KMS-11 (cell line): ENCODE measurements at regions not wholly inside any gene's neighbourhood (a gene's known extent, or its start where the extent isn't known, plus 50 kb on each side); places are given as distances from the start of the nearest gene placed in this dataset.

Experiments
- H2AFZ ChIP-seq: fragments of 200-600 bp; sonication (generic); 2 replicates; pipeline ENCODE4 v1.6.1; 2016; ENCODE audit warnings: antibody characterized with exemption, mixed run types, low read depth
- H3K27ac ChIP-seq: fragments of 200-600 bp; sonication (generic); 2 replicates; pipeline ENCODE4 v1.6.1; 2016; ENCODE audit warnings: mild to moderate bottlenecking, mixed run types
- H3K27me3 ChIP-seq: fragments of 200-600 bp; sonication (generic); 2 replicates; pipeline ENCODE4 v1.6.1; 2017; ENCODE audit warnings: mild to moderate bottlenecking, low read depth, mixed run types, moderate library complexity; ENCODE audit not compliant: insufficient read depth
- H3K36me3 ChIP-seq: fragments of 200-600 bp; sonication (generic); 2 replicates; pipeline ENCODE4 v1.6.1; 2017; ENCODE audit warnings: mild to moderate bottlenecking, mixed run types; ENCODE audit not compliant: insufficient read depth
- H3K4me1 ChIP-seq: fragments of 200-600 bp; sonication (generic); 2 replicates; pipeline ENCODE4 v1.6.1; 2016; ENCODE audit warnings: mild to moderate bottlenecking, low read depth, mixed run types; ENCODE audit not compliant: poor library complexity, severe bottlenecking
- H3K4me2 ChIP-seq: fragments of 200-600 bp; sonication (generic); 2 replicates; pipeline ENCODE4 v1.7.0; 2016; ENCODE audit warnings: mild to moderate bottlenecking, mixed run types
- H3K4me3 ChIP-seq: fragments of 200-600 bp; sonication (generic); IDR thresholded peaks from 2 replicates; pipeline ENCODE4 v1.6.1; 2017; ENCODE audit warnings: low read depth, low read length, mixed read lengths; ENCODE audit not compliant: insufficient read depth
- H3K79me2 ChIP-seq: fragments of 200-600 bp; sonication (generic); 2 replicates; pipeline ENCODE4 v1.6.1; 2016; ENCODE audit warnings: low read depth, mixed run types; ENCODE audit not compliant: insufficient read depth
- H3K9ac ChIP-seq: fragments of 200-600 bp; sonication (generic); 2 replicates; pipeline ENCODE4 v1.6.1; 2016; ENCODE audit warnings: mild to moderate bottlenecking, mixed run types
- H4K20me1 ChIP-seq: fragments of 200-600 bp; sonication (generic); 2 replicates; pipeline ENCODE4 v1.6.1; 2016; ENCODE audit warnings: mild to moderate bottlenecking, mixed run types; ENCODE audit not compliant: insufficient read depth
- TF ChIP-seq, protein P1 (sequence below): fragments of 200-600 bp; sonication (generic); conservative IDR thresholded peaks from 2 replicates; pipeline ENCODE4 v1.6.1; 2017; ENCODE audit warnings: low read depth, mild to moderate bottlenecking, antibody characterized with exemption, low read length, moderate library complexity, mixed read lengths

DNA sequence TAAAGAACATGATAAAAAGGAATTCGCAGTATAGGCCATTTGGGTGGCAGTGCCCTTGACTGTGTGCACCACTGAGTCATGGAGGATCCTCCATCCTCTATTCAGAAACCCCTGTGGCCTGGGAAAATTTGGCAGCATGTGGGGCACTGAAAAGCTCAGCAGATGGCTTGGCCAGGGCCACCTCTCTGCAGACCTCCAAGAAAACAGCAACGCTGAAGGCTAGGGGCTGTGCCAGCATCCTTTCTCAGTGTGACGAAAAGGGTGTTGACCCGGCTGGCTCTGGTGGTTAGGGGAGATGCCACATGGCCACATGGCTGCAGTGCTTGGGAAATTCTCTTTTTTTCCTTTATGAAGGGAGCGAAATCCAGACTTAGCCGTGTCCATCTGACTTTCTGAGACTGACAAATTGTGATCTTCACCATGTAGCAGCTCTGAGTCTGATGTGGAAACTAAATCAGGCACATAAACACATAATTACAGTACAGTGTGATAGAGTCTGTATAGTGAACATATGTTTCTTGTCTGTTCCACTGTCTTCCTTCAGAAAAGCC, 178.0 kb downstream of the KCTD12 start:
- Histone ChIP-seq H3K27me3 (no peaks in the 10 kb centered on the region), H3K4me1 (no peaks in the 10 kb centered on the region), H3K36me3 (no peaks in the 10 kb centered on the region), H3K79me2 (no peaks in the 10 kb centered on the region), H3K9ac (no peak overlapping the region), H3K27ac (no peak overlapping the region), H3K4me2 (no peak overlapping the region), H2AFZ (no peak overlapping the region), H3K4me3 (no peak overlapping the region), H4K20me1 (no peaks in the 10 kb centered on the region)
- TF ChIP-seq, protein P1, sequence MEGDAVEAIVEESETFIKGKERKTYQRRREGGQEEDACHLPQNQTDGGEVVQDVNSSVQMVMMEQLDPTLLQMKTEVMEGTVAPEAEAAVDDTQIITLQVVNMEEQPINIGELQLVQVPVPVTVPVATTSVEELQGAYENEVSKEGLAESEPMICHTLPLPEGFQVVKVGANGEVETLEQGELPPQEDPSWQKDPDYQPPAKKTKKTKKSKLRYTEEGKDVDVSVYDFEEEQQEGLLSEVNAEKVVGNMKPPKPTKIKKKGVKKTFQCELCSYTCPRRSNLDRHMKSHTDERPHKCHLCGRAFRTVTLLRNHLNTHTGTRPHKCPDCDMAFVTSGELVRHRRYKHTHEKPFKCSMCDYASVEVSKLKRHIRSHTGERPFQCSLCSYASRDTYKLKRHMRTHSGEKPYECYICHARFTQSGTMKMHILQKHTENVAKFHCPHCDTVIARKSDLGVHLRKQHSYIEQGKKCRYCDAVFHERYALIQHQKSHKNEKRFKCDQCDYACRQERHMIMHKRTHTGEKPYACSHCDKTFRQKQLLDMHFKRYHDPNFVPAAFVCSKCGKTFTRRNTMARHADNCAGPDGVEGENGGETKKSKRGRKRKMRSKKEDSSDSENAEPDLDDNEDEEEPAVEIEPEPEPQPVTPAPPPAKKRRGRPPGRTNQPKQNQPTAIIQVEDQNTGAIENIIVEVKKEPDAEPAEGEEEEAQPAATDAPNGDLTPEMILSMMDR = no peak

DNA sequence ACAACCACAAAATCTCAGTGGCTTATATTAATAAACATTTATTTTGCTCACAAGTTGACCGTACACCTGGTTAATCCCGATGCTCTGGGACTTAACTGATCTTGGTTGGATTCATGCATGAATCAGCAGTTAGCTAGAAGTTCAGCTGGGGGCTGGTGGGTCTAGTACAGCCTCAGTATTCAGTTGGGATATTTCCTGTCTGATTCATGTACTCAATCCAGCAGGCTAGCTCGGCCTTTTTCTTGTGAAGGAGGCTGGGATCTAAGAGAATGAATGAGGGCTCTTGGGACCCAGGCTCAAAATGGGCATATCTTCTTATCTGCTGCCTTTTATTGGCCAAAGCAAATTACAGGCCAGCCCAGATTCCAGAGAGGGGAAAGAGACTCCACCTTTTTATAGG, 178.8 kb downstream of the KCTD12 start:
- H3K27ac ChIP-seq = no peak overlapping the region
- H3K4me2 ChIP-seq = no peak overlapping the region
- H4K20me1 ChIP-seq = no peaks in the 10 kb centered on the region
- H3K4me1 ChIP-seq = no peaks in the 10 kb centered on the region
- H3K9ac ChIP-seq = no peak overlapping the region
- no peaks in the 10 kb centered on the region for H3K36me3 ChIP-seq
- H3K79me2 ChIP-seq = no peaks in the 10 kb centered on the region
- H3K4me3 ChIP-seq = no peak overlapping the region
- TF ChIP-seq, protein P1 = no peak
- no peak overlapping the region for H2AFZ ChIP-seq
- H3K27me3 ChIP-seq = no peaks in the 10 kb centered on the region

DNA sequence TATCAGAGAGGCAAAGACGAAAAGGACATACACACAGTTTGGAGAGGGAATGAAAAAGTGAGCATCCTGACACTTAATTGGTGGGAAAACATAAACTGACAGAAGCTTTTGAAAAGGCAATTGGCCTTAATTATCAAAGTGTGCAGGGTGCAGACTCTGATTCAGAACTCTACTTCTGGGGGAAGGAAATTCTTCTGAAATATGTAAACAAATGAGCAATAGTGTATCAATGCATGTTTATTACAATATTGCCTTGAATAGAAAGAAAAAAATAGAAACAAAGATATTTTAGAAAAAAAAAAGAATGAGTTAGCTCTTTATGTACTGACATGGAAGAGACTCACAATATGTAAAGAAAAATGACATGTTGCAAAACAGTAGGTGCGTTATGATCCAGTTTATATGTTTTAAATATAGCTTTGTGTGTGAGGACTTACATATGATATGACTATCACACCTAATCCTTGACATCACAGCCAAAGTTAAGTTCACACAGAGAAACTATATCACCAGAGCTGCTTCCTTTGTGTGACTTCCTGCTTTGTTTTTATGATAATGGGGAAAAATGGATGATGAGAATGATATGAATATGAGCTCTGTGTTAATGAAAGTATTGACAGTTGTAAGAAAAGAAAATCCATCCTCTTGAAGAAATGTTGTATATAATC, 182.4 kb downstream of the KCTD12 start:
- Histone ChIP-seq H2AFZ (no peak overlapping the region), H3K9ac (no peak overlapping the region), H3K79me2 (no peaks in the 10 kb centered on the region), H3K36me3 (no peaks in the 10 kb centered on the region), H4K20me1 (no peaks in the 10 kb centered on the region), H3K27ac (no peak overlapping the region), H3K4me2 (no peak overlapping the region), H3K4me3 (no peak overlapping the region), H3K4me1 (no peaks in the 10 kb centered on the region), H3K27me3 (no peaks in the 10 kb centered on the region)
- TF ChIP-seq, protein P1 = no peak

DNA sequence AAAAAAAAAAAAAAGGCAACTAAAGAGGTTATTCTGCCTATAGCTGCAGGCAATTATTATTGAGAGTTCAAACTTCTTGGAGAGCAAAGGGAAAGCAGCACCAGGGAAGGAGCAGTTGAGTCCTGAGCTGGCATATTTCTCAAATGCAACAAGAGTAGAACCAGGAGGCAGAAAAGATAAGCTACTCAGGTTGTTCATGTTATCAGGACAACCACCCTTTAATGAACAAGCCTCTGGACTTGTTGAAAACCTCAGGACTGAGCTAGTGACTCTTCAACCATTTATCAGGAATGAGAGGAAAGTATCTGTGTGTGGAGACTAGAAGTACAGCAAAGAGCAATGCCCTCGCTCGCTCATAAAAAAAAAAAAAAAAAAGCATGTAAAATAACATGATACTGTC, 183.0 kb downstream of the KCTD12 start:
- Histone ChIP-seq H3K4me2 (no peak overlapping the region), H2AFZ (no peak overlapping the region), H3K9ac (no peak overlapping the region), H3K4me1 (no peaks in the 10 kb centered on the region), H3K27ac (no peak overlapping the region), H3K27me3 (no peaks in the 10 kb centered on the region), H3K79me2 (no peaks in the 10 kb centered on the region), H3K36me3 (no peaks in the 10 kb centered on the region), H4K20me1 (no peaks in the 10 kb centered on the region), H3K4me3 (no peak overlapping the region)
- TF ChIP-seq, protein P1 = no peak
